CD4-positive, alpha-beta T cell (primary cell): ENCODE measurements at regions not wholly inside any gene's neighbourhood (a gene's known extent, or its start where the extent isn't known, plus 50 kb on each side); places are given as distances from the start of the nearest gene placed in this dataset.

Experiments used
- ATAC-seq: fragments of 200-7000 bp; cut with Tn5 transposase; one replicate; pipeline ENCODE4 v1.10.0; 2022; ENCODE audit warnings: mild to moderate bottlenecking; ENCODE audit not compliant: poor library complexity
- CTCF ChIA-PET: fragments of 350-600 bp; sonication (Branson Sonifier 250); formaldehyde crosslinking; loops from one replicate; lab custom pipeline; 2021; ENCODE audit warnings: antibody characterized with exemption, inconsistent platforms; lab: Charles Lee
- POLR2A ChIA-PET: fragments of 350-600 bp; sonication (Branson Sonifier 250); formaldehyde crosslinking; loops from one replicate; lab custom pipeline; 2021; ENCODE audit warnings: antibody characterized with exemption, inconsistent platforms; lab: Charles Lee
- DNase-seq, 14 experiments: peaks; one replicate each; pipeline ENCODE4 v3.0.0-alpha.2; 2013 to 2020; ENCODE audit warnings: mixed read lengths in 2 of 14
- H3K27ac ChIP-seq, 2 donors: one replicate each; pipeline versions ENCODE4 v1.5.1 to v1.7.0; 2013; ENCODE audit warnings: low read length in 2 of 2, low read depth in 1 of 2, mild to moderate bottlenecking in 1 of 2
- H3K27me3 ChIP-seq, 2 experiments: 1 replicate in 1 of 2; 2 replicates in 1 of 2; pipeline versions ENCODE4 v1.6.1 to v1.7.0; 2013; ENCODE audit warnings: low read length in 2 of 2, control low read depth in 1 of 2, mild to moderate bottlenecking in 1 of 2, moderate library complexity in 1 of 2; ENCODE audit not compliant: insufficient read depth in 2 of 2, control insufficient read depth in 1 of 2
- H3K36me3 ChIP-seq: one replicate; pipeline ENCODE4 v1.6.1; 2013; ENCODE audit warnings: low read length, control low read depth; ENCODE audit not compliant: insufficient read depth
- H3K4me1 ChIP-seq: one replicate; pipeline ENCODE4 v1.6.1; 2013; ENCODE audit warnings: low read length, control low read depth; ENCODE audit not compliant: insufficient read depth
- H3K4me3 ChIP-seq: one replicate; pipeline ENCODE4 v1.5.1; 2013; ENCODE audit warnings: mild to moderate bottlenecking, low read length, moderate library complexity
- H3K9me3 ChIP-seq, 2 experiments: 1 replicate in 1 of 2; 2 replicates in 1 of 2; pipeline versions ENCODE4 v1.6.1 to v1.7.0; 2013; ENCODE audit warnings: low read length in 2 of 2, mild to moderate bottlenecking in 2 of 2, control low read depth in 1 of 2, moderate library complexity in 1 of 2; ENCODE audit not compliant: control insufficient read depth in 1 of 2, insufficient read depth in 1 of 2
- H3K27ac Mint-ChIP-seq: one replicate; pipeline ENCODE4 v1.8.0; 2020; ENCODE audit warnings: mixed read lengths
- H3K27me3 Mint-ChIP-seq: one replicate; pipeline ENCODE4 v1.8.0; 2021; ENCODE audit warnings: mixed read lengths
- H3K36me3 Mint-ChIP-seq: one replicate; pipeline ENCODE4 v1.8.0; 2021; ENCODE audit warnings: low read depth, mixed read lengths
- H3K4me1 Mint-ChIP-seq: one replicate; pipeline ENCODE4 v1.8.0; 2021; ENCODE audit warnings: low read depth, mixed read lengths
- H3K4me3 Mint-ChIP-seq: one replicate; pipeline ENCODE4 v1.8.0; 2020; ENCODE audit warnings: mild to moderate bottlenecking, mixed read lengths
- H3K9me3 Mint-ChIP-seq: one replicate; pipeline ENCODE4 v1.8.0; 2020; ENCODE audit warnings: mixed read lengths
- intact Hi-C, 2 experiments: fragments of 100-400 bp; cut with DNase I in 1 of 2; cut with micrococcal nuclease in 1 of 2; formaldehyde crosslinking; loops; one replicate each; pipeline versions ENCODE4 v1.15.1 to v1.9.0; 2023 to 2025; cut with DNase I, micrococcal nuclease
- TF ChIP-seq, protein P1 (sequence below): fragments of 200-600 bp; IDR thresholded peaks from one replicate; pipeline ENCODE4 v1.8.0; 2022; ENCODE audit warnings: antibody characterized with exemption, mild to moderate bottlenecking

DNA sequence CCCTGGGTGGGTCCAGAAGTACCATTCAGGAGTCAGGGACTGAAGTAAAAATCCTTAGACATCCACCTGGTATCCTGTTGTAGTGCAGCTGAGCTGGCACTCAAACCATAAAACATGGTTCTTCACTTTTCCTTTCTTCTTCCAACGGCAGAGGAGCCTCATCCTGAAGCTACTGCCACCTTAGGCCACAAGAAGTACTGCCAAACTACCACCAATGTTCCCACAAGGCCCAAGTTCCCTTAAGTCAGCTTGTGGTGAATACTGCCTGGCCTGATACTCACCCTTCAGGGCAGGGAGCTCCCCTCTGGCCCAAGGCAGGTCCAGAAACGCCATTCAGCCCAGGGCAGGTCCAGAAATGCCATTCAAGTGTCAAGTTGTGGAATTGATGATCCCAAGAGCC, 1053.4 kb upstream of the CITED2 start:
- Histone ChIP-seq H3K9me3 (no peaks in the 10 kb centered on the region), H3K4me3 (no peak overlapping the region), H3K4me1 (no peaks in the 10 kb centered on the region), H3K27ac (no peak overlapping the region), H3K36me3 (no peaks in the 10 kb centered on the region), H3K27me3 (no peaks in the 10 kb centered on the region)
- intact Hi-C loops: no loop called here
- Mint-ChIP-seq H3K27me3 (no peaks in the 10 kb centered on the region), H3K27ac (no peak overlapping the region), H3K4me1 (no peaks in the 10 kb centered on the region), H3K36me3 (no peaks in the 10 kb centered on the region), H3K4me3 (no peak overlapping the region), H3K9me3 (no peaks in the 10 kb centered on the region)
- ChIA-PET CTCF (no interaction called here), POLR2A (no interaction called here)
- ATAC-seq (no peak), DNase-seq (no peak)
- TF ChIP-seq, protein P1, sequence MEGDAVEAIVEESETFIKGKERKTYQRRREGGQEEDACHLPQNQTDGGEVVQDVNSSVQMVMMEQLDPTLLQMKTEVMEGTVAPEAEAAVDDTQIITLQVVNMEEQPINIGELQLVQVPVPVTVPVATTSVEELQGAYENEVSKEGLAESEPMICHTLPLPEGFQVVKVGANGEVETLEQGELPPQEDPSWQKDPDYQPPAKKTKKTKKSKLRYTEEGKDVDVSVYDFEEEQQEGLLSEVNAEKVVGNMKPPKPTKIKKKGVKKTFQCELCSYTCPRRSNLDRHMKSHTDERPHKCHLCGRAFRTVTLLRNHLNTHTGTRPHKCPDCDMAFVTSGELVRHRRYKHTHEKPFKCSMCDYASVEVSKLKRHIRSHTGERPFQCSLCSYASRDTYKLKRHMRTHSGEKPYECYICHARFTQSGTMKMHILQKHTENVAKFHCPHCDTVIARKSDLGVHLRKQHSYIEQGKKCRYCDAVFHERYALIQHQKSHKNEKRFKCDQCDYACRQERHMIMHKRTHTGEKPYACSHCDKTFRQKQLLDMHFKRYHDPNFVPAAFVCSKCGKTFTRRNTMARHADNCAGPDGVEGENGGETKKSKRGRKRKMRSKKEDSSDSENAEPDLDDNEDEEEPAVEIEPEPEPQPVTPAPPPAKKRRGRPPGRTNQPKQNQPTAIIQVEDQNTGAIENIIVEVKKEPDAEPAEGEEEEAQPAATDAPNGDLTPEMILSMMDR: no peak

DNA sequence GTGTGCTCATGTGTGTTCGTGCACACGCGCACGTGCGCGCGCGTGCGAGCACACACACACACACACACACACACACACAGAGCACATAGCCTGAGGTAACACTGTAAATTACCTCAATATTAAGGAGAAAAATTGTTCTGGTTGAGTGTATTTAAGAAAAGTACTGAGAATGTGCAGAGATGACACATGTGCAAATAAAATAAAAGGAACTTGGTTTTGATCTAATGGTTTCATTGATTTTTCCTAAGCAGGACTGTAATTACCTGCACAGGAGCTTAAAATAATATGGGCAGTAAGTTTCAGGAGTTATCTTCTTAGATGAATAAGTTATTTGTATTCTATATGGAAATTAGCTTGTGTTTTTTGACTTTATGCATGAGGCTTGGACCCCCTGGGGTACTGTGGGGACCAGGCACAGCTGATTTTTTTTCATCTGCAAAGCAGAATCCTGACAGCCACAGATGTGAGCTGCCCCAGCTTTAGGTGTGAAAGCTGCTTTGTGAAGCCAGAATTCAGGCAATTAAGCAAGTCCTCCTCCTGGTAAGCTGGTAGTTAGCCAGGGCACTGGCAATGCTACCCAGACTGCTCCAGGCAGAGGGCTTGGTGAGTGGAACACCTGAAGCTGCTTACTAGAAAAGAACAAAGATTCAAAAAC, 1040.6 kb upstream of the CITED2 start:
- no peaks in the 10 kb centered on the region for H3K36me3 ChIP-seq
- Mint-ChIP-seq H3K27ac (no peak overlapping the region), H3K4me3 (no peak overlapping the region), H3K4me1 (no peaks in the 10 kb centered on the region), H3K9me3 (peaks cover 6% of the 10 kb centered on the region), H3K27me3 (peaks cover 10% of the 10 kb centered on the region), H3K36me3 (no peaks in the 10 kb centered on the region)
- no peaks in the 10 kb centered on the region for H3K27me3 ChIP-seq
- no peaks in the 10 kb centered on the region for H3K4me1 ChIP-seq
- peaks cover 3 to 13% of the 10 kb centered on the region in 2 experiments for H3K9me3 ChIP-seq
- ATAC-seq: no peak
- no peak overlapping the region for H3K27ac ChIP-seq
- TF ChIP-seq, protein P1: no peak
- CTCF ChIA-PET: no interaction called here
- POLR2A ChIA-PET: no interaction called here
- no peak for DNase-seq
- intact Hi-C loops: no loop called here
- no peak overlapping the region for H3K4me3 ChIP-seq

DNA sequence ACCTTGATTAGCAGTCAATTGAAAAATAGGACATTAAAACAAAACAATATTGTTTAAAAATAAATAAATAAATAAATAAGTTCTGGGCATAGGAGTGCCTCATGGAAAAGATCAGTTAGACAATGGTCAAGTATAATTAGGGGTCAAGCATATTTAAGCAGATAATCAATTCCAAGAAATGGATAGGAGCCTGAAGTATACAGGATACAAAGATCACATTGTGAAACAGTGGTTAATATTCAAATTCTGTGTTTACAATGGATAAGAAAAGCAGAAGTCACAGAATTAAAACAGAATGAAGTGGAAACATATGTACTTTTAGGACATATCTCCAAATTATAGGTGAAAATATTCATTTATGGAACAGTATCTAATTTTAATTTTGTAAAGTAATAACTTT, 1028.6 kb upstream of the CITED2 start:
- H3K4me1 ChIP-seq: no peaks in the 10 kb centered on the region
- intact Hi-C loops: no loop called here
- H3K27ac Mint-ChIP-seq: no peak overlapping the region
- H3K4me3 Mint-ChIP-seq: no peak overlapping the region
- H3K4me3 ChIP-seq: no peak overlapping the region
- no peaks in the 10 kb centered on the region for H3K4me1 Mint-ChIP-seq
- no peaks in the 10 kb centered on the region for H3K36me3 ChIP-seq
- CTCF ChIA-PET: no interaction called here
- H3K36me3 Mint-ChIP-seq: no peaks in the 10 kb centered on the region
- no peak overlapping the region for H3K27ac ChIP-seq
- ATAC-seq: no peak
- DNase-seq: no peak
- peaks cover 7% of the 10 kb centered on the region for H3K27me3 Mint-ChIP-seq
- no peaks in the 10 kb centered on the region for H3K27me3 ChIP-seq
- TF ChIP-seq, protein P1: no peak
- peaks cover 0 to under 1% of the 10 kb centered on the region in 2 experiments for H3K9me3 ChIP-seq
- POLR2A ChIA-PET: no interaction called here
- H3K9me3 Mint-ChIP-seq: no peaks in the 10 kb centered on the region
